ENCODE measurements at regions not wholly inside any gene's neighbourhood (a gene's known extent, or its start where the extent isn't known, plus 50 kb on each side); places are given as distances from the start of the nearest gene placed in this dataset.

GRCh38 chr12:123071857-123072256 is 79.0 kb downstream of the PITPNM2 start:
- intact Hi-C loops (cut with DNase I), result no loop called here
- Histone ChIP-seq H3K36me3 (no peaks in the 10 kb centered on the region), H3K9ac (ENCODE audit: low read depth in 2 of 2, low read length in 2 of 2) (no peak overlapping the region), H3K4me3 (no peak overlapping the region), H3K27me3 (no peaks in the 10 kb centered on the region), H3K27ac (no peak overlapping the region), H3K9me3 (no peaks in the 10 kb centered on the region), H3K4me1 (peaks cover 6% of the 10 kb centered on the region)
- no peak for TF ChIP-seq CTCF (IDR thresholded peaks at IDR 0.05)
- DNase-seq, result no peak

- intact Hi-C loops (cut with DNase I), result no loop called here
- no peak for DNase-seq
- H3K4me3 ChIP-seq, result no peak overlapping the region
- H3K27me3 ChIP-seq, result no peaks in the 10 kb centered on the region
- no peak overlapping the region for H3K9ac ChIP-seq (ENCODE audit: low read depth in 2 of 2, low read length in 2 of 2)
- H3K9me3 ChIP-seq, result no peaks in the 10 kb centered on the region
- H3K4me1 ChIP-seq, result peaks cover 3% of the 10 kb centered on the region
- H3K27ac ChIP-seq, result no peak overlapping the region
- no peak for TF ChIP-seq CTCF (IDR thresholded peaks at IDR 0.05)
- no peaks in the 10 kb centered on the region for H3K36me3 ChIP-seq
Measured at GRCh38 chr12:123071099-123071800, 79.6 kb downstream of the PITPNM2 start.

- Histone ChIP-seq H3K4me3 (no peak overlapping the region), H3K9me3 (no peaks in the 10 kb centered on the region), H3K9ac (ENCODE audit: low read depth in 2 of 2, low read length in 2 of 2) (no peak overlapping the region), H3K36me3 (no peaks in the 10 kb centered on the region), H3K27ac (no peak overlapping the region), H3K4me1 (no peaks in the 10 kb centered on the region), H3K27me3 (no peaks in the 10 kb centered on the region)
- DNase-seq, result no peak
- TF ChIP-seq CTCF (IDR thresholded peaks at IDR 0.05), result no peak
- intact Hi-C loops (cut with DNase I), result no loop called here
Measured at GRCh38 chr12:123070267-123071081, 80.4 kb downstream of the PITPNM2 start.

- Histone ChIP-seq H3K27ac (no peak overlapping the region), H3K36me3 (no peaks in the 10 kb centered on the region), H3K4me3 (no peak overlapping the region), H3K9me3 (no peaks in the 10 kb centered on the region), H3K27me3 (no peaks in the 10 kb centered on the region), H3K4me1 (no peaks in the 10 kb centered on the region), H3K9ac (ENCODE audit: low read depth in 2 of 2, low read length in 2 of 2) (no peak overlapping the region)
- intact Hi-C loops (cut with DNase I), result no loop called here
- no peak for TF ChIP-seq CTCF (IDR thresholded peaks at IDR 0.05)
- DNase-seq, result no peak
Measured at GRCh38 chr12:123069436-123070266, 81.2 kb downstream of the PITPNM2 start.

- Histone ChIP-seq H3K9ac (ENCODE audit: low read depth in 2 of 2, low read length in 2 of 2) (no peak overlapping the region), H3K4me1 (peaks cover 17% of the 10 kb centered on the region), H3K36me3 (no peaks in the 10 kb centered on the region), H3K27me3 (no peaks in the 10 kb centered on the region), H3K27ac (no peak overlapping the region), H3K4me3 (no peak overlapping the region), H3K9me3 (no peaks in the 10 kb centered on the region)
- intact Hi-C loops (cut with DNase I), result no loop called here
- TF ChIP-seq CTCF (IDR thresholded peaks at IDR 0.05), result no peak
- DNase-seq, result no peak
Measured at GRCh38 chr12:123067654-123068053, 83.2 kb downstream of the PITPNM2 start.

All from colonic mucosa (tissue), 4 donors.